GM21360 (cell line): ENCODE measurements at regions not wholly inside any gene's neighbourhood (a gene's known extent, or its start where the extent isn't known, plus 50 kb on each side); places are given as distances from the start of the nearest gene placed in this dataset.
"Not testable (repeated sequence)": the region's sequence is repeated elsewhere in the genome, so short reads cannot be mapped to it uniquely, and the experiment has no call there.

Source experiments
- ATAC-seq: cut with Tn5 transposase; IDR thresholded peaks from one replicate; pipeline ENCODE4 v1.9.1; 2021; ENCODE audit warnings: mild to moderate bottlenecking, moderate library complexity; ENCODE audit not compliant: unreplicated experiment

- ATAC-seq: not testable (repeated sequence)
Measured at GRCh38 chr3:35296944-35297343, 342.4 kb upstream of the ARPP21 start.

GRCh38 chr3:35305406-35305805 is 333.9 kb upstream of the ARPP21 start:
- no peak for ATAC-seq

DNA sequence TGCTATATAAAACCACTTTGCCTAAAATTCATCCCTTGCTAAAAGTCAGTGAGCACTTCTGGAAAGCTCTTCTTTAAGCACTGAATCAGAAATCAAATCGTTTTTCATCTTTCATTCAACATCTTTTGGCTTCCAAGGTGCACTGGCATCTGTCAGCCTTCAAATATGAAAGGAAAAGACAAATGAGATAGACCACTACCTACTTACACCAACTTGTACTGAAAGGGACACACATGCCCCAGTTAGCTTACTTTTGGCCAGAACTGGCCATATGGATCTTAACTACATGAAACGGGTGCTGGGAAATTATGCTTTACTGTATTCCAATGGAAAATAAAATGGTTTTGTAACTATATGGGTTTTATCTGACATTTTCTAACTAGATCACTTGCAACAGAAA is 332.0 kb upstream of the ARPP21 start:
- no peak for ATAC-seq

DNA sequence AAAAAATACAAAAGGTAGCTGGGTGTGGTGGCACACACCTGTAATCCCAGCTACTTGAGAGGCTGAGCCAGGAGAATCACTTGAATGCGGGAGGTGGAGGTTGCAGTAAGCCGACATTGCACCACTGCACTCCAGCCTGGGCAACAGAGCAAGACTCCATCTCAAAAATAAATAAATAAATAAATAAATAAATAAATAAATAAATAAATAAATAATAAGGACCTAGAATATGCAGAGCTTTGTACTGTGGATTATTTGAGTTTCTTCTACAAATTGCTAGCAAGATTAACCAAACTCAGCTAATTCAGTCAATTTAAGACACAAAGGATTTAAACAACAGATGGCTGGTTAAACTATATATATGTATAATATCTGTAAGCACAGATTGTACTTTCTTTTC is 322.5 kb upstream of the ARPP21 start:
- not testable (repeated sequence) for ATAC-seq

GRCh38 chr3:35320646-35321407 is 318.5 kb upstream of the ARPP21 start:
- no peak for ATAC-seq

- no peak for ATAC-seq
Measured at GRCh38 chr3:35322070-35322469, 317.3 kb upstream of the ARPP21 start.

- ATAC-seq: no peak
Measured at GRCh38 chr3:35335703-35336102, 303.6 kb upstream of the ARPP21 start.

DNA sequence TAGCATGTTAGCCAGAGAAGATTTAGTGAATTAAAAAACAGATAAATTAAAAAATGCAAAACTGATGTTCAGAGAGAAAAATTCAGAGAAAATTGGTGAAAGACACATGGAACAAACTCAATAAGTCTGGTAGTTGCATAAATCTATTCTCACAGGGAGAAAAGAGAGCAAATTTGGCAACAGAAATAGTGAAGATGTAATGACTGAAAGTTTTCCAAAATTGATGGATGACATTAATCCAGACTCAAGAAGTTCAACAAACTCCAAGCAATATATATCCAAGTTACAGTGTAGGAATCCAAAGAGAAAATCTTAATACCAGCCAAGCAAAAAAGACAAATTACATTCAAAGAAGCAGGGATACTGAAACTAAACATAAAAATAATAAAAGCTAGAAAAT is 302.7 kb upstream of the ARPP21 start:
- no peak for ATAC-seq

DNA sequence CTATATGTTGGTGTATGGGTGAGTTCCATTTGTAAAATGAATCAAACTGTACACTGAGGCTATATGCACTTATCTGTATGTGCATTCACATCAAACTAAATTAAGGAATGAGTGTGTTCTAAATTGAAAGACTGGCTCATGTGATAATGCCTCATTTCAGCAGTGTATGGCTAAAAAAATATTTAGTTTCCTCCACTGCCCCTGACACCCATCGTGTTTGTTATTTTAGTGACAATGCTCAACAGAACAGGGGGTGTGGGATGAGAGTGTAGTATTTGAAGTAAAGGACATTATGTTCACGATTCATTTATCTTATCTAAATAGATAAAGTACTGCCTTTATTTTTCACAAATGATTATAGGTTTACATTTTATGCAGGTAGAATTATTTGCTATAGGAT is 301.1 kb upstream of the ARPP21 start:
- no peak for ATAC-seq

DNA sequence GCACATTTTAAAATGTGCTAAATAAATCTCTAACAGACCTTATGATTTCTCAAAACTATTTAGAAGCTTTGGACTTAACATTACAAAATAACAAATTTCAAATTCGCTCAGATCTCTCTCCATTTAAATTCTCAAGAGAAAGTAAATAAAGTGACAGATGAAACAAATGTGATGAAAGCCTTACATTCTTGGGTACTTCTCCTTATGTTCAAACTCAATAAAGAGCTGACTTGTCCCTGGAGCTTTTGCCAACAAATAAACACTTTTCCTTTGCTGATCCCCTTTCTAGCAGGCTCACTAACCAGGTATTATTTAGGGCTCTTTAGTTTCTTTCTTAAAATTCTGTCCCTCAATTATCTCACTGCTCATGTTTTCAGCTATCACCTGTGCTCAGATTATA is 259.1 kb upstream of the ARPP21 start:
- ATAC-seq: no peak

GRCh38 chr3:35383216-35383615 is 256.1 kb upstream of the ARPP21 start:
- ATAC-seq: no peak

GRCh38 chr3:35383719-35384555 is 255.4 kb upstream of the ARPP21 start:
- ATAC-seq: no peak

DNA sequence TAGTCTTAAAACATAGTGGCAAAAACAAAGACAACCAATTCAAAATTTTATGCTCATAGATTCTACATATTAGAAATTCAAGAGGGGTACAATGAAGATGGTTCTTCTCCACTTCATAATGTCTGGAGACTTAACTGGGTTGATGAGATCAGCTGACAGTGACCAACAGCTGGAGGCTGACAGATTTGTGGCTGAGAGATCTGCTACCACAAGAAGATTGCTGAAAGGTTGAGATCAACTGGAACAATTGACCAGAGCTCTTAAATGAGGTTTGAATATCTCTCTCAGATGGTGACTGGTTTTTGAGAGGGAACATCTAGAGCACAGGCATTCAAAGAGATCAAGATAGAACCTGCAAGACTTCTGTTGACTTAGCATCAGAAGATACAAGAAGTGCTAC is 254.1 kb upstream of the ARPP21 start:
- ATAC-seq: no peak

GRCh38 chr3:35389907-35390306 is 249.4 kb upstream of the ARPP21 start:
- ATAC-seq: no peak

- no peak for ATAC-seq
Measured at GRCh38 chr3:35392187-35392586, 247.1 kb upstream of the ARPP21 start.

GRCh38 chr3:35393901-35394799 is 245.2 kb upstream of the ARPP21 start:
- ATAC-seq: no peak

GRCh38 chr3:35394905-35395304 is 244.4 kb upstream of the ARPP21 start:
- ATAC-seq: no peak

DNA sequence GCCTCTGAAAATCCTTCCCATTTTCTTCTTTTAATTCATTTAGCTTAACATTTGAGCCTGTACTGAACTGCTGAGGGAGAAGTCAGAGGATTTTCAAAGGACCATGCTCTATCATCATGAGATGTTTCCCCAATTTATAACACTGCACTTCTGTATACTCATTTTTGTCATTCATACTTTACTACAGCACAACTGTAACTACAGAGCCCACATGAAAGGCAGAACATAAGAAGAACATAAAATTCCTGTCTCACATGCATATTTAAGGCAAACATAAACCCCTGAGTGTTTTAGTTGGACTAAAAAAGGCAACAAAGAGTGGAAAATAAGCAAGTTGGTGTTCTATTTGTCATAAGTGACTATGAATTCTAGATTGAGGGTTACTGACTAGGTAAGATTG is 237.7 kb upstream of the ARPP21 start:
- no peak for ATAC-seq

DNA sequence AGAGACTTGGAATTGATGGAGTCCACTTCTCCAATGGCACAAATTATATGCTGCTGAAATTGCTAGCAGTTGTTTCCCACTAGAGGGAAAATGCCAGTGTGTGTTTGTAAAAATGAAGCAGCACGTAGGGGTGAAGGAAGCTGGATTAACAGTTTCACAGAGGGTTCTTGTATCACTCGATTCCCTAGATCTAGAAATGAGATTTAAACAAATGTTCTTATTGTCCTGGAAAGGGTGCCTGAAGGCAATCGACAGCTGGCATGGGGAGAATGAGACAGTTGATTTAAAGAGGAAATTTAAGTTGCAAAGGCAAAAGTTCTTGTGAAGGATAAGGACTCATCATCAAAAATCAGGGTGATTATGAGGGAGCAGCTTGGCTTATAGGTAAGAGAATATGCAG is 234.8 kb upstream of the ARPP21 start:
- no peak for ATAC-seq

DNA sequence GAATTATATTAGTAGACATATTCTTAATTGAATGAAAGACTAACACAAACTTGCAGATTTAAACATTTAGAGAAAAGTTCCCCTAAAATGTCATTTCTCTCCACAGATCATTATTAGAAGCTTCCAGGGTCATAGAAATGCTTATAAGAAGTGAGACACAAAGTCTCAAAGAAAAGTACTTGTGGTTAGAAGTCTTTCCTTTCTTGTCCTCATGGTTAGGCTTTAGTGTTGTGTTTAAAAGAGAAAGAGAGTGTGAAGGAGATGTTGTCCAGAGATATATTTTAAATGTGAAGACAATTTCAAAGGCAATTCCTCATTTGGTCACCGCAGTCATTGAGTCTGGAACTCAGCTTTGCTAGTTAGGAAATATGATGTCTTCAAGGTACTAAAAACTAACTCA is 230.4 kb upstream of the ARPP21 start:
- ATAC-seq: no peak

- no peak for ATAC-seq
Measured at GRCh38 chr3:35409991-35410390, 229.3 kb upstream of the ARPP21 start.
